ENCODE measurements at regions not wholly inside any gene's neighbourhood (a gene's known extent, or its start where the extent isn't known, plus 50 kb on each side); places are given as distances from the start of the nearest gene placed in this dataset.
"Not testable (repeated sequence)": the region's sequence is repeated elsewhere in the genome, so short reads cannot be mapped to it uniquely, and the experiment has no call there.

- no peak for DNase-seq
Observed at GRCh38 chr14:55769877-55770276, 189.9 kb downstream of the KTN1 start.

GRCh38 chr14:55771242-55771981 lies 191.4 kb downstream of the KTN1 start:
- no peak for DNase-seq

- peak; percentile 44 for DNase-seq
Observed at GRCh38 chr14:55772486-55772885, 192.5 kb downstream of the KTN1 start.

GRCh38 chr14:55773312-55773711 lies 193.3 kb downstream of the KTN1 start:
- no peak for DNase-seq

GRCh38 chr14:55773984-55774545 lies 194.1 kb downstream of the KTN1 start:
- DNase-seq: no peak

- DNase-seq: no peak
Observed at GRCh38 chr14:55777877-55778276, 197.9 kb downstream of the KTN1 start.

GRCh38 chr14:55780156-55780946 lies 200.3 kb downstream of the KTN1 start:
- no peak for DNase-seq

GRCh38 chr14:55781046-55781445 lies 201.0 kb downstream of the KTN1 start:
- DNase-seq: no peak

- no peak for DNase-seq
Observed at GRCh38 chr14:55782166-55782565, 202.2 kb downstream of the KTN1 start.

GRCh38 chr14:55789406-55789805 lies 209.4 kb downstream of the KTN1 start:
- no peak for DNase-seq

- DNase-seq: no peak
Observed at GRCh38 chr14:55794655-55795595, 214.9 kb downstream of the KTN1 start.

- not testable (repeated sequence) for DNase-seq
Observed at GRCh38 chr14:55796513-55796912, 216.5 kb downstream of the KTN1 start.

- no peak for DNase-seq
Observed at GRCh38 chr14:55798406-55798805, 218.4 kb downstream of the KTN1 start.

GRCh38 chr14:55799508-55800095 lies 219.6 kb downstream of the KTN1 start:
- no peak for DNase-seq

GRCh38 chr14:55800156-55800785 lies 220.3 kb downstream of the KTN1 start:
- DNase-seq: no peak

- DNase-seq: no peak
Observed at GRCh38 chr14:55801121-55801520, 221.1 kb downstream of the KTN1 start.

- DNase-seq: no peak
Observed at GRCh38 chr14:55802986-55803872, 223.2 kb downstream of the KTN1 start.

GRCh38 chr14:55803873-55804553 lies 224.0 kb downstream of the KTN1 start:
- no peak for DNase-seq

GRCh38 chr14:55805250-55805649 lies 225.2 kb downstream of the KTN1 start:
- DNase-seq: no peak
